GM19438 (cell line): ENCODE measurements at regions not wholly inside any gene's neighbourhood (a gene's known extent, or its start where the extent isn't known, plus 50 kb on each side); places are given as distances from the start of the nearest gene placed in this dataset.

Experiments
- ATAC-seq: cut with Tn5 transposase; IDR thresholded peaks from one replicate; pipeline ENCODE4 v1.9.1; 2021; ENCODE audit warnings: low read depth; ENCODE audit not compliant: unreplicated experiment

DNA sequence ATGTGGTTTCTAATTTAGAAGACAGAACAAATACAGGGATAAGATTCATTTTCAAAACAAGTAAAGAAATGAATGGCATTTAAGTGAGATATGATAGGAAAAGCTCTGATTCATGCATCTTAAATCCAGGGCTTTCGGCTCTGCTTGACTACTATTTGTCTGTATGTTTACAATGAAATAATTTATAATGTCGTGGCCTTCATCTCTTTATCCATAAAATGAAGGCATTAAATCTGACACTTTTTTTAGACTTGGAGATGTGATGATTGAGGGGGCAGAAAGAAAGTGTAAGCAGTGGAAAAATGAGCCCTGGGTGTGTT, 115.7 kb upstream of the KIT start:
- no peak for ATAC-seq

GRCh38 chr4:54542540-54543041, 115.2 kb upstream of the KIT start:
- no peak for ATAC-seq

DNA sequence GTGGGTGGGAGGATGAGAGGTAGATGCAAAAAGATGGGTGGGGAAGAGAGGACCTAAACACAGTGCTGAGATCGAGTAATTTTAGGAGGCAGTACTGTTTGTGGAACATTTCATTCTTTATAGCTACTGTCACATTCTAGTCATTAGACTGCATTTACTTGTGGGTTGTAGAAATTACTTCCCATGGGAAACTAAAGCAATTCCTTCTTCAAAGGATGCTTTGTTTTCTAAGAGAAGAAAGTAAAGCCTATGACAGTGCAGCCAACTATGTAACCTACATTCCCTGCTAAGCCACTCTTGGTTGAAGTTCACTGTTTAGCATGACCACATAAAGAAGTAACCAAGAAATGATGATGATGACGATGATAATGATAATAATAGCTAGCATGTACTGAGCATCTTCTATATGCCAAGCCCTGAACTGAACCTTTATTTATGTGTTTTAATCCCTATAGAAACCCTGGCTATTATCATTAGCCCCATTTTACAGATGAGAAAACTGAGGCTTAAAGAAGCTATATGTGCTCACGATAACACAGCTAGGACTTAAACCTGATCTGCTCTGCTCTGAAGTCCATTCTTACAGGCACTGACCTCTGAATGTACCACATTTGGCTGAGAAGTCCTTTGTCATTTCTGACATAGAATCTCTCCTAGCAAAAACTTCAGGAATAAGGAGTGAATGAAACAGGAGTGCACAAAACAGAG, 114.5 kb upstream of the KIT start:
- ATAC-seq, result no peak

GRCh38 chr4:54545663-54546424, 111.9 kb upstream of the KIT start:
- ATAC-seq, result no peak

GRCh38 chr4:54547299-54548097, 110.3 kb upstream of the KIT start:
- peak; percentile 67 for ATAC-seq

- ATAC-seq, result peak; percentile 30
Measured at GRCh38 chr4:54548098-54548620, 109.6 kb upstream of the KIT start.

GRCh38 chr4:54548831-54549460, 108.8 kb upstream of the KIT start:
- ATAC-seq, result no peak

- ATAC-seq, result no peak
Measured at GRCh38 chr4:54550395-54551171, 107.2 kb upstream of the KIT start.

DNA sequence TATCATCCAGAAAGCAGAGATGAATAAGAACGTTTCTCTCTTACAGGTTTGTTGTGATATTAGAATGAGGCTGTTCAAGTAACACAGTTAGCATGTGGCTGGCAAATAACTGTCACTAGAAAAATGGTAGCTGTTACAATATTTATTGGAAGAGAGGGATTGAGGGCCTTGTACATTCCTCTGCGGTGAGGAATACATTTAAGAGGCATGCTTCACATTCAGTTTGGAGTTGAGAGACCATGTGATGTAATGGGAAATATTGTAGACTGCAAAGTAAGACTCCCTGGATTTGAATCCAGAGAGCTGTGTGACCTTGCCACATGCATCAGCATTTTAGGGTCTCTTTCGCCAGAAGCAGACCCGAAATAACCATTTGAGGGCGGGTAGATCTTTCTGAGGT, 104.8 kb upstream of the KIT start:
- ATAC-seq, result no peak

DNA sequence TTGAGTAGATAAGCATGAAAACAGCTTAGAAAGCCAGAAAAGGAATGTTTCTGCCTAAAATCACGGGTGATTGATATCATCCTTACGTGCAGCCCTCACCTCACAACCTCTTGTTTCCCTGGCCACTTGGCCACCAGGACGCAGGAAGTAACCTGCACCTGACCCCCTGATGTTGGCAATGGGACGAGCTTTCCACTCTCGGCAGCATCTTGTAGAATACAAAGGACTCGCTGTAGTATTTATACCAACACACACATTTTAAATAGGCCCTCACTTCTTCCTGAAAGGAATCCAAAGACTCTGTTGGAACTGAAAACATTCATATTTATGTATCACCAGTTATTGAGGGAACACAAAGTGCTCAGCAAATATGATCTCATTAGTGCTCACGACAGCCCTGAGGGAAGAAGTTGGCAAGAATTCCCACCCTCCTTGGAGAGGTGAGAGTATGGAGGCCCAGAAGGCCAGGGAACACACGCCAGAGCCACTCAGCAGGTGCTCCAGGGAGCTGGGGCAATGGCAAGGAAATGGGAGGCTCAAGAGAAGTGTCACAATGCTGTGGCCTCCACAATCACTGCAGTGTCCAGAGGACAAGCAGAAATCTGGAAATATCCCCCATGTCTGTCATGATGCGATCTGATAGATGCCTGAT, 103.3 kb upstream of the KIT start:
- no peak for ATAC-seq

GRCh38 chr4:54556051-54556450, 101.7 kb upstream of the KIT start:
- ATAC-seq, result no peak

DNA sequence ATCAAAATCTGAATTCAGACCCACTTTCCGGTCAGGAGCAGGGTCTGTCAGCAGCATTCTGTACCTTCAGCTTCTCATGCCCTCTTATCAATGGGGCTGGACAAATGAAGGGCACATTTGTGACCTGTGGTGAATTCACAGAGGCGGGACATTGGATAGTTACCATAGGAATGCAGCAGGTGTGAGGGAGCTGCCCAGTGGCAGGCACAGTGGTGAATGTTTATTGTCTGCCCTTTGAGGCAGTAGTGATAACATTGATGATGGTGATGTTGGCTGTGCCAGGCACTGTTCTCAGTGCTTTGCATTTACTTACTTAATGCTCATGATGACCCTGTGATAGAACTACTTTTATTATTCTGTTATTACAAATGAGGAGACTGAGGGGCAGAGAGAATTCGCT, 101.2 kb upstream of the KIT start:
- no peak for ATAC-seq

- no peak for ATAC-seq
Measured at GRCh38 chr4:54558889-54559677, 98.7 kb upstream of the KIT start.

DNA sequence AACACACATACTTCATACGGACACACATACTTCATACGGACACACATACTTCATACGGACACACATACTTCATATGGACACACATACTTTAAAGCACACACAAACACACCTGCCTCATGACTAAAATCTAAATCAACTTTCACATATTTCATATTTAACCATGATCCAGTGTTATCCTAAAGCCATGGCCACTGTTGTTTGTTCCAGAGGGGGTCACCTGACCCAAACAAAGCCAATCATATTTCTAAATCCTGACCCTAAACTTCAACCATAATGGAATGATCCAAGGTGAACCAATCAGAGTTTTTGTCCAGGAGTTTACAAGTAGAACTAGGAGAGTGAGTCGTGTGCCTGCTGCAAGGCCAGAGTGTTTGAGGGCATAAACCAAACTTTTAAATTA, 97.2 kb upstream of the KIT start:
- no peak for ATAC-seq

DNA sequence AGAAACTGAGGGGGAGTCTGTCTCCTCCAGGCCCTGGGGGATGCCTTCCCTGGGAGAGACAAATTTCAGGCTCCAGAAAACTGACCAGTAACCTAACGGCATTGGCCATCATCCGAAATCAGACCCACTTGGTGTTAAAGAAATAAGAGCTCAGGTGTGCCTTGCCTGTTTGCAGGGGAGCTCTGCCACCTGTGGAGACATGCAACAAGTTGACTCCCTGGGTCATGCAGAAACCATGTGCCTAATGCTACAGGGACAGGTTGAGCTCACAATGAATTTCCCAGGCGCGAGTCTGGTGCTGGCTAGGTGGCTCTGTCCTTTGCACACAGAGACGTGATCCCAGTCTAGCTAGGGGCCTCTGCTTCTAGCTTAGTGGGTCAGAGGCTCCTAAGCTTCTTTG, 95.8 kb upstream of the KIT start:
- ATAC-seq, result no peak

- peak; percentile 87 for ATAC-seq
Measured at GRCh38 chr4:54566608-54567007, 91.1 kb upstream of the KIT start.

GRCh38 chr4:54567327-54567726, 90.4 kb upstream of the KIT start:
- ATAC-seq, result no peak

- no peak for ATAC-seq
Measured at GRCh38 chr4:54568184-54568583, 89.6 kb upstream of the KIT start.

DNA sequence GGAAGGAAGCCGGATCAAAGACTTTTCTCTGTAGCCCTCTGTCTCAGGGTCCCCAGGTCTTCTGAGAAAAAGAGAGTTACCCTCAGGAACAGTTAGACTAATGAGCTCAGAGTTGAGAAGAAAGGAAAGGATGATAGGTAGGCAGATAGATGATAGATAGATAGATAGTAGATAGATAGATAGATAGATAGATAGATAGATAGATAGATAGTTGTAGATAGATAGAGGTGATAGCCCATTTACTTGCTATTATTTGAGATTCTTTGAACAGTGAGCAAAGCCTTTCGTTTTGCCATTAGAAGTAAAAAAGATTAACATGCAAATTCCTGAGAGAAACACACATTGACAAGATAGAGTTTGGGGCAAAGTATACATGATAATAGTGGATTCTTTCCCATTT, 86.9 kb upstream of the KIT start:
- ATAC-seq, result no peak
